ENCODE measurements at regions not wholly inside any gene's neighbourhood (a gene's known extent, or its start where the extent isn't known, plus 50 kb on each side); places are given as distances from the start of the nearest gene placed in this dataset.

DNA sequence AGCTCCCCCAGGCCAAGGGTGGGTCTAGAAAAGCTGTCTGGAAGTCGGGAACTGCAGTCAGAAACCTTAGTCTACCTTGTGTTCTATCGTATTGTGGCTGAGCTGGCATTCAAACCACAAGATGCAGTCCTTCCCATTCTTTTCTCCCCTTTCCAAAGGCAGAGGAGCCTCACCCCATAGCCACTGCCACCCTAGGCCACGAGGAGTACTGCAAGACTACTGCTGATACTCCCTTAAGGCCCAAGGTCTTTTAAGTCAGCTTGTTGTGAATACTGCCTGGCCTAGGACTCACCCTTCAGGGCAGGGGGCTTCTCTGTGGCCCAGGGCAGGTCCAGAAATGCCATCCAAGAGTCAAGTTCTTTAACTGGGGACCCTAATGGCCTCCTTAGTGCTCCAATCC, 214.5 kb upstream of the CNTNAP2 start:
- ATAC-seq (no peak), DNase-seq (no peak)
- no peaks in the 10 kb centered on the region for H3K4me1 Mint-ChIP-seq
- H3K9me3 ChIP-seq (ENCODE audit: control insufficient read depth, low read length, poor library complexity, severe bottlenecking) = no peaks in the 10 kb centered on the region
- H3K4me3 Mint-ChIP-seq = no peak overlapping the region
- H3K36me3 Mint-ChIP-seq (ENCODE audit: low read depth) = no peaks in the 10 kb centered on the region
- no peak overlapping the region for H3K27ac Mint-ChIP-seq
- no peaks in the 10 kb centered on the region for H3K27me3 Mint-ChIP-seq

DNA sequence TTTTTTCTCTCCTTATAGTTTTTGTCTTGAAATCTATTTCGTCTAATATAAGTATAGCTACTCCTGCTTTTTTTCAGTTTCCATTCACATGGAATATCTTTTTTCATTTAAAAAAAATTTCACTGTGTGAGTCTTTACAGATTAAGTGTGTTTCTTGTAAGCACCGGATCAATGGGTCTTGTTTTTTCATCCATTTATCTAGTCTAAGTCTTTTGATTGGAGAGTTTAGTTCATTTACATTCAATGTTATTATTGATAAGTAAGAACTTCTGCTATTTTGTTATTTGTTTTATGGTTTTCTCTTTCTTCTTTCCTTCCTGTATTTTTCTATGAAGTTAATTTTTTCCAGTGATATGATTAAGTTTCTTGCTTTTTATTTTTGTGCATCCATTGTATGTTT, 216.7 kb upstream of the CNTNAP2 start:
- H3K9me3 ChIP-seq (ENCODE audit: control insufficient read depth, low read length, poor library complexity, severe bottlenecking) = no peaks in the 10 kb centered on the region
- Mint-ChIP-seq H3K27me3 (no peaks in the 10 kb centered on the region), H3K4me3 (no peak overlapping the region), H3K36me3 (ENCODE audit: low read depth) (no peaks in the 10 kb centered on the region), H3K27ac (no peak overlapping the region), H3K4me1 (no peaks in the 10 kb centered on the region)
- DNase-seq (no peak), ATAC-seq (no peak)

DNA sequence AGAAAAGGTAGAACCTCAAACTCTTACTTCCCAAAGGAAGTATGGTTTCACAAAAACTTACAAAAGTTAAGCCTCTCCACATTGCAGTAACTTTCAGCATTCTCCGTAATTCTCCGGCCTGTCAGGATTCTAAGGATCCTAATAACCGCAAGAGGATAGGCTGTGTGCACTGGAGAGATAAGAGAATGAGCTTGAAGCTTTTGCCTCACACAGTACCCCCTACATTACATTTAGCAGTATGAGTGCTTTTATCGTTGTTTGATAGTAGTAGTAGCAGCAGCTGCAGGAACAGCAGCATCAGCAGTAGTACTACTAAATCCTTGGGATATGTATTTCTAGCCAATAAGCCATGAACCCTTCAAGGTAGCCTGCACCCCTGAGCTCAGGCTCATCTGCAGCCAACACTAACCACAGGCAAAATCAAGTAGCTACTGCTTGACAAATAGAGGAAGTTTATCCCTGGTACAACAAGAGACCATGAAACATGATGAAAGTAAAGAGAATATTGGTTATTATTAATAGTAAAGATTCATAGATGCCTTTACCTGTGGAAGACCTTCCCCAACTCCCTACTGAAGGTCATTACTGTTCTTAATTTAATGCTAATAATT, 222.6 kb upstream of the CNTNAP2 start:
- Mint-ChIP-seq H3K4me3 (no peak overlapping the region), H3K27ac (no peak overlapping the region), H3K36me3 (ENCODE audit: low read depth) (no peaks in the 10 kb centered on the region), H3K4me1 (no peaks in the 10 kb centered on the region), H3K27me3 (no peaks in the 10 kb centered on the region)
- no peaks in the 10 kb centered on the region for H3K9me3 ChIP-seq (ENCODE audit: control insufficient read depth, low read length, poor library complexity, severe bottlenecking)
- DNase-seq (no peak), ATAC-seq (no peak)

DNA sequence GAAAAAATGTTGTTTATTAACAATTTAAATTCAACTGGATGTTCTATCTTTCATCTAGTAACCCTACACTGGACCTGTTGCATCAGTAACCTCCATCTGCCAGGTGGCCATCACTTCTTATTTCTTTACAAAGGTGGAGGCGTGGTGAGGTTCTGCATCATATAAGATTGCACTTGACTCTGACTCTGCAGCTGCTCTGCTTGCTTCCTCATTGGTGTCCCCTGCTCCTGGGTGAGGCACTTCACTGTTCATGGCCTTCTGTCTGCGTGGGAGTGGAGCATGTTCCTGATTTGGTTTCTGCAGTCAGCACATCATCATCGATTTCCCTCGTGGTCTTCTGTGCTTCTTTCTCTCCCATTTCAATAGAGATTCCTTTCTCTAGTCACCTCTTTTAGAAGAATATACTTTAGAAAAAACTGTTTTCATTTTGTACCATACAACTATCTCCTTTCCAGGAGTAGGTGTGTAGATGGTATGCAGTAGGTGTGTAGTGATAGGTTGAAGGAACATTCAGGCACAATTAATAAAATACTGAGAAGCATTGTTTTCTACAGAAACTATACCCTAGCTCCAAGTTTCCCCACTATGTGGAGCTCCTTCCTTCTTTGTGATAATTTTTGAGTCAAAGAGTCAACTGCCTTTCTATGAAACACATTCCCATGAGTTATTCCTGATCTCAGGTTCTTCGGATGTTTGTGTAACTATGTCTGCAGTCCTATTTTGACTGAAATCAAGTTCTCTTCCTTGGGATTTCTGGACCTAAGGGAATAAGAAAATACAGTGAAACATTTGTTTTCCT, 231.7 kb upstream of the CNTNAP2 start:
- no peaks in the 10 kb centered on the region for H3K27me3 Mint-ChIP-seq
- ATAC-seq (no peak), DNase-seq (no peak)
- no peaks in the 10 kb centered on the region for H3K4me1 Mint-ChIP-seq
- no peak overlapping the region for H3K4me3 Mint-ChIP-seq
- H3K9me3 ChIP-seq (ENCODE audit: control insufficient read depth, low read length, poor library complexity, severe bottlenecking) = peaks cover 4% of the 10 kb centered on the region
- H3K36me3 Mint-ChIP-seq (ENCODE audit: low read depth) = no peaks in the 10 kb centered on the region
- no peak overlapping the region for H3K27ac Mint-ChIP-seq

DNA sequence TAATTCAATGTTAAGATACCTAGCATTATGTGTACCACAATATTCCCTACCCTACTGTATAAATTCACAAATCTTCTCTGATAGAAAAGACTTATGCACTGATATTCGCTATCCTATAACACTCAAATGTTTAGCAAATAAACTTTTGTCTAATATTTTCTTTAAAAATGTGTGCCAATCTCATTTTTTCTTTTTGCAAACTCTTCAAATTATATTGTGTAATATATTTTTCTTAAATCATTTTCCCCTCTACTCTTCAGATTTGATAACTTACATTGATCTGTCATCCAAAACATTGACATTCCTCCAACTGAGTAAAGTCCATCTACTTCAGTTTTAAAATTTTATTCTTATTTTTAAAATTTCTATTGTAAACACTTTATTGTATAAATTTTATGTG, 240.2 kb upstream of the CNTNAP2 start:
- H3K27ac Mint-ChIP-seq = no peak overlapping the region
- H3K4me3 Mint-ChIP-seq = no peak overlapping the region
- H3K27me3 Mint-ChIP-seq = no peaks in the 10 kb centered on the region
- no peak for DNase-seq
- no peaks in the 10 kb centered on the region for H3K4me1 Mint-ChIP-seq
- ATAC-seq = no peak
- H3K36me3 Mint-ChIP-seq (ENCODE audit: low read depth) = no peaks in the 10 kb centered on the region
- H3K9me3 ChIP-seq (ENCODE audit: control insufficient read depth, low read length, poor library complexity, severe bottlenecking) = no peaks in the 10 kb centered on the region

DNA sequence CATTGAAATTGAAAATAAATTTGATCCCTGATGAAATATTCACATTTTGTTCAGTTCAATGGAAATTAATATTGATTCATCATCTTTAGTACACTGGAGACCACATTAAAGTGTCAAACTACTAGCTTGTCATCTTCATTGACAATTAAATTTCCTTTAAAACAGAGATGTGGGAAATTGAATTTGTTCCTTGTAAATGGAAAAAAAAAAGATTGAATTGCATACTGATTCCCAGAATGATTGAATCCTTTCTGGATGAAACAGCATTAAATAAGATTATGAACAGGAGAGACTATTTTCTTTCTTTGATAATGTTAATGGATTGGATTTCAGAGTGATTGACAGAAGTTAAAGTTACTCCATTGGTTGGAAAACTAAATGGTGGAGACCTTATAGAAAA, 241.3 kb upstream of the CNTNAP2 start:
- ATAC-seq (no peak), DNase-seq (no peak)
- no peak overlapping the region for H3K27ac Mint-ChIP-seq
- H3K27me3 Mint-ChIP-seq = no peaks in the 10 kb centered on the region
- no peak overlapping the region for H3K4me3 Mint-ChIP-seq
- no peaks in the 10 kb centered on the region for H3K9me3 ChIP-seq (ENCODE audit: control insufficient read depth, low read length, poor library complexity, severe bottlenecking)
- no peaks in the 10 kb centered on the region for H3K4me1 Mint-ChIP-seq
- H3K36me3 Mint-ChIP-seq (ENCODE audit: low read depth) = no peaks in the 10 kb centered on the region

DNA sequence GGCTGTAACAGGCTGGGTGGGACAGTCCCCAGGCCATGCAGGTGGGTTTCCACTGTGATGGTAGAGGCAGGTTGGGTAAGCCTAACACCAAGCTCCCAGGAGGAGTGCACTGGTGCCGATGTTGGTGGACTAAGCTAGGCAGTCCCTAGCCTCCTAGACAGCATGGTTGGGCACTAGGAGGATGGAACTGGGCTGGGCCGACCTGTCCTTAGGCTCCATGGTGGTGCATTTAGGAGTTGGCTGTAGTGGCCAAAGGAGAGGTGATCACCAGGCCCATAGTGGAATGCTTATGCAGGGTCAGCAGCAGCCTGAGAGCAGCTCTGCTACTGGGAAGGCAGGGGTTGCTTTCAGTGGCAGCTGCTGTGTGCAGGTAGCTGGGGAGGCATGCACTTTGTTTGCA, 247.7 kb upstream of the CNTNAP2 start:
- Mint-ChIP-seq H3K4me1 (no peaks in the 10 kb centered on the region), H3K27me3 (no peaks in the 10 kb centered on the region), H3K27ac (no peak overlapping the region), H3K36me3 (ENCODE audit: low read depth) (no peaks in the 10 kb centered on the region), H3K4me3 (no peak overlapping the region)
- DNase-seq = no peak
- no peak for ATAC-seq
- no peaks in the 10 kb centered on the region for H3K9me3 ChIP-seq (ENCODE audit: control insufficient read depth, low read length, poor library complexity, severe bottlenecking)

DNA sequence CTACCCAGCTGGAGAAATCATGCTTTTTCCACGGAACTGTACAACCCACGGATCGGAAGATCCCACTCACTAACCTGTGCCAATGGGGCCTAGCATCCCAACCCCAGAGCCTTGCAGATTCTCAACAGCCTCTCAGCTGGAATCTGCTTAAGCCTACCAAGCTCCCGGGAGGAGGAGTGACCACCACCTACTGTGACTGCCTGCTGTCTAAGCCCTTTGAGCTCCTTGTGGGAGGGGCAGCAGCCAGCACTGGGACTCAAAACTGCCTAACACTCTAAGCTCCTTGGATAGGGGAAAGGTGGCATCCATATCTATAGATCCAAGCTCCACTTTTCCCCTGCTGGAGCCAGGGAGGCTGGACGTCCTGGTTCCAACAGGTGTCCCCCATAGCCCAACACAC, 254.4 kb upstream of the CNTNAP2 start:
- no peak for DNase-seq
- H3K9me3 ChIP-seq (ENCODE audit: control insufficient read depth, low read length, poor library complexity, severe bottlenecking) = no peaks in the 10 kb centered on the region
- Mint-ChIP-seq H3K36me3 (ENCODE audit: low read depth) (no peaks in the 10 kb centered on the region), H3K4me1 (no peaks in the 10 kb centered on the region), H3K27me3 (no peaks in the 10 kb centered on the region), H3K4me3 (no peak overlapping the region), H3K27ac (no peak overlapping the region)
- ATAC-seq = no peak

DNA sequence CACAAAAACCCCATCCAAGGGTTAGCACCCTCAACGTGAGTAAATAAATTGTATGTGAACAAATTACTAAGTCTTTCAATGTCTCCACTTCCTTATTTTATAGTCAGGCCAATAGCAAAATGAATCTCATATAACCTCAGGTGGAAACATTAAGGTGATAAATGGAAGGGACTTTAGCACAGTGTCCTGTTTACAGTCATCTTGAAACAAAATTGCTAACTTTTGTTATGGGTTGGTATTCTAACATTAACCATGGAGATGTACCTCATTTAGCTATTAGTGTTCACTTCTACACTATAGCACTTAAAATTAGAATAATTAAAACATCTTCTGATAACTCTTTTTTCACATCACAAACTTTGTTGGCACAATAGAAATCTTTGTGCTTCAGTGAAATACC, 255.8 kb upstream of the CNTNAP2 start:
- DNase-seq (no peak), ATAC-seq (no peak)
- no peaks in the 10 kb centered on the region for H3K9me3 ChIP-seq (ENCODE audit: control insufficient read depth, low read length, poor library complexity, severe bottlenecking)
- no peak overlapping the region for H3K4me3 Mint-ChIP-seq
- H3K27ac Mint-ChIP-seq = no peak overlapping the region
- no peaks in the 10 kb centered on the region for H3K4me1 Mint-ChIP-seq
- no peaks in the 10 kb centered on the region for H3K36me3 Mint-ChIP-seq (ENCODE audit: low read depth)
- H3K27me3 Mint-ChIP-seq = no peaks in the 10 kb centered on the region

DNA sequence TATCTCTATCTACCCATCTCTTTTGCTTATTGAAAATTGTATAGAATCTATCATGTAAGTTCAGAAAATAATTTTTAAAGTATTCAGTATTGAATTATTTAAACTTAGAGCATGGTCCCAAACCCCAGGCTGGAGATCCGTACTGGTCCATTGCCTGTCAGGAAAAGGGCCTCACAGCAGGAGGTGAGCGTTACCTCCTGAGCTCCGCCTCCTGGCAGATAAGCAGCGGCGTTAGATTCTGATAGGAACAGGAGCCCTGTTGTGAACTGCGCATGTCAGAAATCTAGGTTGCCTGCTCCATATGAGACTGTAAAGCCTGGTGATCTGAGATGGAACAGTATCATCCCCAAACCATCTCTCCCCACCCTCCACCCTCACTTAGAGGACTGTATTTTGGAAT, 266.0 kb upstream of the CNTNAP2 start:
- H3K27ac Mint-ChIP-seq = no peak overlapping the region
- ATAC-seq (no peak), DNase-seq (no peak)
- H3K36me3 Mint-ChIP-seq (ENCODE audit: low read depth) = no peaks in the 10 kb centered on the region
- no peaks in the 10 kb centered on the region for H3K9me3 ChIP-seq (ENCODE audit: control insufficient read depth, low read length, poor library complexity, severe bottlenecking)
- H3K4me1 Mint-ChIP-seq = no peaks in the 10 kb centered on the region
- no peak overlapping the region for H3K4me3 Mint-ChIP-seq
- H3K27me3 Mint-ChIP-seq = no peaks in the 10 kb centered on the region

DNA sequence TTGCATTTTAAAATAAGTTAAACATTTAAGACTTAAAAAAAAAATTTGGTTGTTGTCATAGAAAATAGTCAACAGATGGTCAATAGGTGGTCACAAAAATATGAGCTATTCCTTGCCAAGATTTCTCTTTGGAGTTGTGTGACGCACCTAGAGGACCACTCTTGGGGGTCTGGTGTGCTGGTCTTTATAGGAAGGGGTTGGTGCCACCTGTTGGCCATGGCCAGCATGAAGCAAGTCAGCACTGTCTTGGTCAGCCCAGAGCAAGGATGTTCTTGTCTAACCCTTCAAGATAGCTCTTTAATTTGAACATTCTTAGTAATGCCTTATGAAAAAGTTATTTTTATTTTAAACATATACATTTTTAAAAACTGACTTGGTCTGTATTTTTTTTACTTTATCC, 267.9 kb upstream of the CNTNAP2 start:
- DNase-seq (no peak), ATAC-seq (no peak)
- no peaks in the 10 kb centered on the region for H3K36me3 Mint-ChIP-seq (ENCODE audit: low read depth)
- H3K27me3 Mint-ChIP-seq = no peaks in the 10 kb centered on the region
- no peak overlapping the region for H3K27ac Mint-ChIP-seq
- H3K4me1 Mint-ChIP-seq = no peaks in the 10 kb centered on the region
- no peak overlapping the region for H3K4me3 Mint-ChIP-seq
- H3K9me3 ChIP-seq (ENCODE audit: control insufficient read depth, low read length, poor library complexity, severe bottlenecking) = no peaks in the 10 kb centered on the region

DNA sequence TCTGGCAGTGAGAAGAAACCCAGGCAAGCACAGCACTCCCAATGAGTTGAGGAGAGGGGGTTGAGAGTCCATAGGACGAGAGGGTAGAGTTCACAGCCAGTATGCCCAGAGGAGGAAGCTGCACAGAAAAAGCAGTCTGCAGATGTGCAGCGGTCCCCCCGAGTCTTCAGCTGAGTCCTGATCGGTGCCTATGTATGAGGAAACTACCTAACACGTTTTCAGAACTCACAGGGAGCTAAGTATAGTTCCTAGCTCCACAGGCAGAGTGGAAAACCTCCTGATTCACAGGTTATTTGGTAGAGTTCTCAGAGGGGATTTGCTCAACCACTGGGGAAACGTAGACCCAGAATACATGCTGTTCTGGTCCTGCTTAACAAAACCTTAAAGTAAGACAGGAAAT, 271.3 kb upstream of the CNTNAP2 start:
- ATAC-seq = no peak
- Mint-ChIP-seq H3K4me1 (no peaks in the 10 kb centered on the region), H3K27ac (no peak overlapping the region)

DNA sequence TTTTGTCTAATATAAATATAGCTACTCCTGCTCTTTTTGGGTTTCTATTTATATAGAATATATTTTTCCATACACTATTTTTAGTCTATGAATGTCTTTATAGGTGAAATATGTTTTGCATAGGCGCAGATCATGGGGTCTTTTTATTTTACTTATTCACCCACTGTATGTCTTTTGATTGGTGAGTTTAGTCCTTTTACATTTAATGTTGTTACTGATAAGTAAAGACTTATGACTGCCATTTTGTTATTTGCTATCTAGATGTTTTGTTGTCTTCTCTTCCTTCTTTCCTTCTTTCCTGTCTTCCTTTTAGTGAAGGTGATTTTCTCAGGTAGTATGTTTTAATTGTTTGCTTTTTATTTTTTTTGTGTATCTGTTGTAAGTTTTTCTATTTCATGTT, 276.8 kb upstream of the CNTNAP2 start:
- no peak for DNase-seq
- H3K27me3 Mint-ChIP-seq = no peaks in the 10 kb centered on the region

More for the DNA sequence above, 271.3 kb upstream of the CNTNAP2 start:
- no peak for DNase-seq
- no peaks in the 10 kb centered on the region for H3K36me3 Mint-ChIP-seq (ENCODE audit: low read depth)
- no peak overlapping the region for H3K4me3 Mint-ChIP-seq
- H3K9me3 ChIP-seq (ENCODE audit: control insufficient read depth, low read length, poor library complexity, severe bottlenecking) = no peaks in the 10 kb centered on the region
- H3K27me3 Mint-ChIP-seq = no peaks in the 10 kb centered on the region

DNA sequence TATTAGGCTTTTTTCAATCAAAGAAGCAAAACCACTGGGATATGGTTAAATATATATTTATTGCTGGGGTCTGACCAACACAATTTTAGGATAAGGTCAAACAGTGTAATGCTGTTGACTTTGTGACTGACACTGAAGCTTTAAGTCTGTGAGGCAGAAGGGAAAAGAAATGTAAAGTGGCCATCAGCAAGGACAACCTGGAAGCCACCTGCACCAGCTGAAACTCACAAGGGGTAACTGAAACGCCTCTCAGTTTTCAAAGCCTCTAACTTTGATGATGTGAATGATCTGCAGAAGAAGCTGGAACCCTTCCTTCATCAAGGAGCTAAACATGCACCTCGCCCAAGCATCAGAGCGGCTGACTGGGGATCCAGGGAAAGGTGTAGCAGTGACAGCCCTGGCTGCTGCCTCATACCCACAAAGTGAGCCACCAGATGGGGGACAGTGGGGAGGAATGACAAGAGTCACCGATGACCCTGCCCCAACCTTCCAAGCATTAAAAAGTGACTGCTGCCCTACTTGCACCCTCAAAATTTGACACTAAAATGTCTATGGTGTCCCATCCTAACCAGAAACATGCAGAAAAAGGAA, 284.9 kb upstream of the CNTNAP2 start:
- Mint-ChIP-seq H3K27me3 (no peaks in the 10 kb centered on the region), H3K36me3 (ENCODE audit: low read depth) (no peaks in the 10 kb centered on the region), H3K4me1 (no peaks in the 10 kb centered on the region), H3K27ac (no peak overlapping the region), H3K4me3 (no peak overlapping the region)
- no peak for DNase-seq
- ATAC-seq = no peak
- no peaks in the 10 kb centered on the region for H3K9me3 ChIP-seq (ENCODE audit: control insufficient read depth, low read length, poor library complexity, severe bottlenecking)

More for the DNA sequence above, 276.8 kb upstream of the CNTNAP2 start:
- H3K9me3 ChIP-seq (ENCODE audit: control insufficient read depth, low read length, poor library complexity, severe bottlenecking) = no peaks in the 10 kb centered on the region
- no peaks in the 10 kb centered on the region for H3K36me3 Mint-ChIP-seq (ENCODE audit: low read depth)
- no peaks in the 10 kb centered on the region for H3K4me1 Mint-ChIP-seq
- H3K27ac Mint-ChIP-seq = no peak overlapping the region
- no peak overlapping the region for H3K4me3 Mint-ChIP-seq
- no peak for ATAC-seq
